ENCODE measurements at regions not wholly inside any gene's neighbourhood (a gene's known extent, or its start where the extent isn't known, plus 50 kb on each side); places are given as distances from the start of the nearest gene placed in this dataset.

DNA sequence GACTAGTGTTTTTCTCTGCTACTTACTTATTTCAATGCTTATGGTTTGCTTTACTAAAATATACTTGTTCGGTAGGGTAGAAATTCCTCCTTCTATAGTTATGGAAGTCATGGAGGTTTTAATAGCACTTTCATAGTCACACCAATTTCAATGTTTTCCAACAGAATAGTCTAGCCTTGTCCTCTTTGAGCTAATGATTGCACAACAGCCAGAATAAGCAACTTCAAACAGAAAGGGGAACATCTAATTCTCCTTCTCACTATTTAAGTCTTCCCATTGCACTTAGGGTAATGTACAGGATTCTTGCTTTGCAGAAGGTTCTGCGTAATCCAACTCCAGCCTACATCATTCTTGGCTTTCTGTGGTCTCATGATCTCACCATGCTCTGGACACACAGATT lies 287.7 kb upstream of the GCFC2 start:
- no peak overlapping the region for H3K4me3 ChIP-seq (replicated peaks in 1 of 3; ENCODE audit: insufficient read depth in 1 of 3, low read depth in 2 of 3, low read length in 3 of 3)
- no peak for FAIRE-seq
- H3K4me1 ChIP-seq (ENCODE audit: insufficient read depth, low read length), result no peaks in the 10 kb centered on the region
- ATAC-seq, result no peak
- no peaks in the 10 kb centered on the region for H3K27me3 ChIP-seq (ENCODE audit: control insufficient read depth in 1 of 2, insufficient read depth in 2 of 2, low read length in 2 of 2)
- H4K20me1 ChIP-seq (ENCODE audit: insufficient read depth, low read length), result no peaks in the 10 kb centered on the region
- H3K9ac ChIP-seq (ENCODE audit: insufficient read depth, low read depth, low read length), result no peak overlapping the region
- no peaks in the 10 kb centered on the region for H3K79me2 ChIP-seq (ENCODE audit: insufficient read depth, low read length)
- TF ChIP-seq CEBPB (IDR thresholded peaks at IDR 0.05; ENCODE audit: borderline replicate concordance, low read depth, low read length) (peak; percentile 73), NFATC3 (CRISPR knock-in tag; IDR thresholded peaks at IDR 0.05) (no peak), CEBPG (CRISPR knock-in tag; IDR thresholded peaks at IDR 0.05) (0 out of 2 replicates have a peak, but pooled peaks have one; percentile 19)
- no TSS peak for BruUV-seq (replicated peaks)
- peaks cover 15% of the 10 kb centered on the region; the same call in 1 of the 2 replicates for H3K9me3 ChIP-seq (ENCODE audit: low read length)
- intact Hi-C loops (cut with micrococcal nuclease; ENCODE audit: unreplicated experiment), result no loop called here
- DNase-seq (ENCODE audit: low spot score), result no peak
- H3K4me2 ChIP-seq (ENCODE audit: low read depth, low read length), result no peak overlapping the region
- ChIA-PET POLR2A (no interaction called here), CTCF (ENCODE audit: low intra/inter-chr PET ratio, low total read pairs) (no interaction called here)
- in situ Hi-C loops (cut with HindIII; ENCODE audit: extremely low pct_ligation_motif_present, low pct_unique_long_range_greater_than_20kb), result no loop called here
- 31% methylated on average over 2 of the region's 2 CpGs for WGBS (ENCODE audit: low lambda C conversion rate)
- H2AFZ ChIP-seq (ENCODE audit: low read length), result no peak overlapping the region
- no peaks in the 10 kb centered on the region for H3K36me3 ChIP-seq (replicated peaks in 1 of 2; ENCODE audit: control insufficient read depth in 1 of 2, insufficient read depth in 2 of 2, low read length in 2 of 2)
- H3K27ac ChIP-seq (ENCODE audit: extremely low read length, insufficient read depth, low read length), result no peak overlapping the region

DNA sequence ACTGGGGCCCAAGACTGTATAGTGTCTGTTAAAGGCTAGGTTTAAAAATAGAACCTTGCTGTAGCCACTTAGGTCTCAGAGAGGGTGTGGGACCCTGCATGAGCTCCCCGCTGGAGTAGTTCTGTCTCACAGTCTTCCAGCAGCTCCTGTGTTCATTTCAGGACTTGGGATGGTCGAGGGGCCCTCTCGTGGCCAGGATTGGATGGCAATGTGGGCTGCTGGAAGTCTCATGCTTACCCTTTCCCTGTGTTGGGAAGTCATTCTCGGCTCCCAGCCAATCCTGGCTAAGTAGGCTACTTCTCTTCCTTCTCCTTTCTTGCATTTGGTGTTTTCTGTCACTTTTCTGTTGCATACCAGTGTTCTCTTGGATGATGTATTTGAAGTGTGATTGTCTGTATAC lies 284.0 kb upstream of the GCFC2 start:
- Histone ChIP-seq H3K27ac (ENCODE audit: extremely low read length, insufficient read depth, low read length) (no peak overlapping the region), H3K4me3 (replicated peaks in 1 of 3; ENCODE audit: insufficient read depth in 1 of 3, low read depth in 2 of 3, low read length in 3 of 3) (no peak overlapping the region), H3K4me1 (ENCODE audit: insufficient read depth, low read length) (no peaks in the 10 kb centered on the region), H3K36me3 (replicated peaks in 1 of 2; ENCODE audit: control insufficient read depth in 1 of 2, insufficient read depth in 2 of 2, low read length in 2 of 2) (no peaks in the 10 kb centered on the region), H3K79me2 (ENCODE audit: insufficient read depth, low read length) (no peaks in the 10 kb centered on the region), H2AFZ (ENCODE audit: low read length) (no peak overlapping the region), H3K27me3 (ENCODE audit: control insufficient read depth in 1 of 2, insufficient read depth in 2 of 2, low read length in 2 of 2) (no peaks in the 10 kb centered on the region), H3K9me3 (ENCODE audit: low read length) (peaks cover 23% of the 10 kb centered on the region; the same call in 1 of the 2 replicates), H3K9ac (ENCODE audit: insufficient read depth, low read depth, low read length) (no peak overlapping the region), H3K4me2 (ENCODE audit: low read depth, low read length) (no peak overlapping the region), H4K20me1 (ENCODE audit: insufficient read depth, low read length) (no peaks in the 10 kb centered on the region)
- no TSS peak for BruUV-seq (replicated peaks)
- ATAC-seq (peak; percentile 98), DNase-seq (ENCODE audit: low spot score) (peak; percentile 35), FAIRE-seq (no peak)
- in situ Hi-C loops (cut with HindIII; ENCODE audit: extremely low pct_ligation_motif_present, low pct_unique_long_range_greater_than_20kb) (no loop called here), intact Hi-C loops (cut with micrococcal nuclease; ENCODE audit: unreplicated experiment) (loop anchor here (1.0 to 5.0 kb wide), 2 partner anchors 207 to 262 kb away; no protein-coding TSS in a partner anchor)
- POLR2A ChIA-PET, result no interaction called here
- CTCF ChIA-PET (ENCODE audit: low intra/inter-chr PET ratio, low total read pairs), result interaction anchor here (1.1 kb wide), 1 partner anchor 208 kb away, joined by 3 read pairs; no protein-coding TSS in a partner anchor
- 4% methylated on average over 4 of the region's 4 CpGs for WGBS (ENCODE audit: low lambda C conversion rate)
- no peak for TF ChIP-seq GMEB1 (CRISPR knock-in tag; IDR thresholded peaks at IDR 0.05; ENCODE audit: borderline replicate concordance)
- TF ChIP-seq ZSCAN31 (CRISPR knock-in tag; IDR thresholded peaks at IDR 0.05; ENCODE audit: low read depth), result no peak
- TF ChIP-seq SNAI1 (CRISPR knock-in tag; IDR thresholded peaks at IDR 0.05; ENCODE audit: borderline replicate concordance), result no peak
- no peak for TF ChIP-seq SUZ12 (IDR thresholded peaks at IDR 0.05; ENCODE audit: low read depth, low read length)
- TF ChIP-seq SOX5 (CRISPR knock-in tag; IDR thresholded peaks at IDR 0.05; ENCODE audit: borderline replicate concordance), result no peak
- no peak for TF ChIP-seq ZNF674 (CRISPR knock-in tag; IDR thresholded peaks at IDR 0.05; ENCODE audit: low read depth)
- TF ChIP-seq ZKSCAN8 (CRISPR knock-in tag; IDR thresholded peaks at IDR 0.05; ENCODE audit: borderline replicate concordance), result no peak
- no peak for TF ChIP-seq STAT5B (CRISPR knock-in tag; IDR thresholded peaks at IDR 0.05)
- TF ChIP-seq GFI1 (CRISPR knock-in tag; IDR thresholded peaks at IDR 0.05; ENCODE audit: borderline replicate concordance), result no peak
- no peak for TF ChIP-seq MAFG (CRISPR knock-in tag; IDR thresholded peaks at IDR 0.05)
- no peak for TF ChIP-seq NFAT5 (CRISPR knock-in tag; IDR thresholded peaks at IDR 0.05)
